Prostate gland (tissue), 2 donors: ENCODE measurements at regions not wholly inside any gene's neighbourhood (a gene's known extent, or its start where the extent isn't known, plus 50 kb on each side); places are given as distances from the start of the nearest gene placed in this dataset.

ENCODE experiments used
- DNase-seq: peaks from one replicate; pipeline ENCODE4 v3.0.0-alpha.2; 2019; ENCODE audit warnings: low spot score
- H3K27ac ChIP-seq, 2 donors: fragments of 200-600 bp; sonication (generic); 2 replicates each; pipeline ENCODE4 v1.5.1; 2017 to 2019
- H3K27me3 ChIP-seq: fragments of 200-600 bp; sonication (generic); replicated peaks from 2 replicates; pipeline ENCODE4 v1.5.1; 2019; ENCODE audit not compliant: insufficient read depth
- H3K36me3 ChIP-seq, 2 donors: fragments of 200-600 bp; sonication (generic); 1 replicate in 1 of 2; 2 replicates in 1 of 2; pipeline versions ENCODE4 v1.5.1 to v1.8.1; 2017 to 2019
- H3K4me1 ChIP-seq: fragments of 200-600 bp; sonication (generic); replicated peaks from 2 replicates; pipeline ENCODE4 v1.5.1; 2019
- H3K4me3 ChIP-seq, 2 donors: fragments of 200-600 bp; sonication (generic); 2 replicates each; pipeline ENCODE4 v1.5.1; 2017 to 2019
- H3K9me3 ChIP-seq: fragments of 200-600 bp; sonication (generic); 2 replicates; pipeline ENCODE4 v1.5.1; 2017
- POLR2A ChIP-seq: fragments of 450-650 bp; IDR thresholded peaks from one replicate; pipeline ENCODE4 v1.6.1; 2016; ENCODE audit warnings: antibody characterized with exemption, mild to moderate bottlenecking
- POLR2AphosphoS5 ChIP-seq: sonication (generic); formaldehyde crosslinking; IDR thresholded peaks from one replicate; pipeline ENCODE4 v1.6.1; 2017; ENCODE audit warnings: antibody characterized with exemption
- WGBS: methylation state at CpG from one replicate; pipeline ENCODE4 v1.1.5; 2018; 5-methylcytosine and 5-hydroxymethylcytosine counted together
- intact Hi-C: fragments of 100-400 bp; cut with DNase I; formaldehyde crosslinking; loops from one replicate; pipeline ENCODE4 v1.14.2; 2022
- TF ChIP-seq, protein P1 (sequence below), 4 experiments: fragments of 200-600 bp in 2 of 4; fragments of 450-650 bp in 2 of 4; sonication (generic) in 2 of 4; IDR thresholded peaks; 1 replicate in 3 of 4; 2 replicates in 1 of 4; pipeline ENCODE4 v1.5.1; 2016 to 2019; ENCODE audit warnings: antibody characterized with exemption in 4 of 4, mild to moderate bottlenecking in 2 of 4, moderate library complexity in 2 of 4

DNA sequence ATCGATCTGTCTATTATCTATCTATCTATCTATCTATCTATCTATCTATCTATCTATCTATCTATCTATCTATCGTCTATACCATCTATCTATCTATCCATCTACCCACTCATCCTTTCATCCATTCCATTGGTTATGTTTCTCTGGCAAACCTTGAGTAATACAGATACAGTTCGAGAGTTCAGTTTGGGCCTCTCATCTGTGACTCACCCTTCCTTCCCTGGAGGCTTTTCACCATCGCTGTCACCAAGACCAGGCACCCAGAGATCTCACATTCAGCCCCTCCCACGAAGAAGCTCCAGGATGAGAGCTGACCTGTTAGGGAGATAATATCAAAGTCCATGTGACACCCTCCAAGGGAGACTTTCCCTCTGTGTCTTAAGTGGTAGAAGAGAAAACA lies 164.1 kb upstream of the CELF4 start:
- 86% methylated on average over 5 of the region's 5 CpGs for WGBS
- Histone ChIP-seq H3K27ac (no peak overlapping the region), H3K36me3 (no peaks in the 10 kb centered on the region), H3K4me3 (no peak overlapping the region), H3K9me3 (no peaks in the 10 kb centered on the region), H3K27me3 (no peaks in the 10 kb centered on the region), H3K4me1 (no peaks in the 10 kb centered on the region)
- intact Hi-C loops: no loop called here
- no peak for TF ChIP-seq POLR2A
- no peak for DNase-seq

- no peaks in the 10 kb centered on the region for H3K9me3 ChIP-seq
- H3K27me3 ChIP-seq: no peaks in the 10 kb centered on the region
- DNase-seq: no peak
- no peak for TF ChIP-seq POLR2AphosphoS5
- TF ChIP-seq, protein P1, sequence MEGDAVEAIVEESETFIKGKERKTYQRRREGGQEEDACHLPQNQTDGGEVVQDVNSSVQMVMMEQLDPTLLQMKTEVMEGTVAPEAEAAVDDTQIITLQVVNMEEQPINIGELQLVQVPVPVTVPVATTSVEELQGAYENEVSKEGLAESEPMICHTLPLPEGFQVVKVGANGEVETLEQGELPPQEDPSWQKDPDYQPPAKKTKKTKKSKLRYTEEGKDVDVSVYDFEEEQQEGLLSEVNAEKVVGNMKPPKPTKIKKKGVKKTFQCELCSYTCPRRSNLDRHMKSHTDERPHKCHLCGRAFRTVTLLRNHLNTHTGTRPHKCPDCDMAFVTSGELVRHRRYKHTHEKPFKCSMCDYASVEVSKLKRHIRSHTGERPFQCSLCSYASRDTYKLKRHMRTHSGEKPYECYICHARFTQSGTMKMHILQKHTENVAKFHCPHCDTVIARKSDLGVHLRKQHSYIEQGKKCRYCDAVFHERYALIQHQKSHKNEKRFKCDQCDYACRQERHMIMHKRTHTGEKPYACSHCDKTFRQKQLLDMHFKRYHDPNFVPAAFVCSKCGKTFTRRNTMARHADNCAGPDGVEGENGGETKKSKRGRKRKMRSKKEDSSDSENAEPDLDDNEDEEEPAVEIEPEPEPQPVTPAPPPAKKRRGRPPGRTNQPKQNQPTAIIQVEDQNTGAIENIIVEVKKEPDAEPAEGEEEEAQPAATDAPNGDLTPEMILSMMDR (IDR thresholded peaks at IDR 0.05): no peak
- WGBS: 69% methylated on average over 4 of the region's 4 CpGs
- H3K4me1 ChIP-seq: no peaks in the 10 kb centered on the region
- no peak overlapping the region for H3K4me3 ChIP-seq
- intact Hi-C loops: no loop called here
- H3K27ac ChIP-seq: no peak overlapping the region
- no peaks in the 10 kb centered on the region for H3K36me3 ChIP-seq
These were observed 158.6 kb upstream of the CELF4 start for GRCh38 chr18:37724206-37724605.

DNA sequence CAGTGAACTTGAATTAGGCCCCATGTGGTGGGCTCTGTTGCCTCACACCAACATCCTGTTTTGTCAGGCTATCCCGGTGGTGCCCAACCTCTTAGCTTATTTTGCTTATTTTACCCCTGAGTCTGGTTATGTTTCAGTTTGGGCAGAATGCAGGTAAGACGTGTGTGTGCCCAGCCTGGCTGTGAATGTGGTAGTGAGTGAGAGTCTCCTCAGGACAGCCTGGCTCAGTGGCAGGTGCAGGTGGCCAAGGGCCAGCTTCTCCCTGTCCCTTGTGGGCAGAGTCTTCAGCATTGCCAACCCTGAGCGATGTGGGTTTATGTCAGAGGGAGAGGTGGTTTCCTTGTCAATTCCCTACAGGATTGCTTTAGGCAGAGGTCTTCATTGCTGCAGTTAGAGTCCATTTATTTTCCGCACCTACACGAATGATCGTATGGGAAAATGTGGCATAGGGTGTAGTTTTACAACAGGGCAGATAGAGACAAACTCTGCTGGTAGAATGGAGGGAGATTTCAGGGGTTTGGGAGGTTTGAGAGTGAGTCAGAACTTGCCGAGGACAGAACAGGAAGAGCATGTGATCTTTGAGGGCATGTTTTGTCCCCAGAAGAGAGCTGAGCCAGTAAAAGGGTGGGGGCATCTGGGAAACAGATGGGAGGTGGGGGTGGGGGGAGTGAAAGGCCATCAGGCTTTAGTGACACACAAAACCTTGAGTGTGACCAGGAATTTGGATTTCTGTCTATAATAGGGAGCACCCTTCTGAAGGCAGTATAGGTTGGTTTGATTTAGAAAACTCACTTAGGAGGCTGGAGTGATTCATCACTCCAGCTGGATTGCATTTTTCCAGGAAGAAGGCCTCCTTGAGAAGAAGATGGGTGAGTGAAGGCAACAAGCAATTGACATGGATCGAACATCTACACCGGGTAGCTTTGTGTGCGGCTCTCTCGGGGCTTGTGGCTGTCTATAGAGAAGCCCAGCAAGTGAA lies 156.2 kb upstream of the CELF4 start:
- TF ChIP-seq POLR2AphosphoS5: no peak
- TF ChIP-seq, protein P1 (IDR thresholded peaks at IDR 0.05): no peak
- no peak for TF ChIP-seq POLR2A
- DNase-seq: no peak
- no peaks in the 10 kb centered on the region for H3K4me1 ChIP-seq
- H3K4me3 ChIP-seq: no peak overlapping the region
- H3K27me3 ChIP-seq: no peaks in the 10 kb centered on the region
- no peak overlapping the region for H3K27ac ChIP-seq
- no peaks in the 10 kb centered on the region for H3K9me3 ChIP-seq
- intact Hi-C loops: no loop called here
- H3K36me3 ChIP-seq: no peaks in the 10 kb centered on the region
- WGBS: 83% methylated on average over 11 of the region's 11 CpGs

DNA sequence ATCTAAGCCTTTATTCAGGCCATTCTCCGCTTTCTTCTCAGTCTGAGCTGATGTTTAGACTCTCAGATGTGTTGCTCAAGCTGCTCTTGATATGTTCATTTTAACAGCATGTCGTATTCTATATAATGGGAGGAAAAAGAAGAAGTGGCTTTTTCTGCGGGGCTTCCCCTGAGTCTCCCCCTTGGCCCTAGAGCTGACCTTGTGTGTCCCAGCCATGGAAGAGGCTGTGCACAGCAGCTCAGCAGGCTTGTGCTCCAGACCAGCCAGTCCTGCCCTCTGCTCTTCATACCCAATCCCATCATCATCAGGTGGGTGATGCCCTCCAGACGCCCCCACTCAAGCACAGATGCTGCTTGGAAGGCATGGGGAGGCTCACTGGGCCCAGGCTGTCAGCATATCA lies 155.1 kb upstream of the CELF4 start:
- no peak for DNase-seq
- TF ChIP-seq POLR2AphosphoS5 (no peak), POLR2A (no peak)
- TF ChIP-seq, protein P1 (IDR thresholded peaks at IDR 0.05): no peak
- intact Hi-C loops: no loop called here
- WGBS: 78% methylated on average over 4 of the region's 4 CpGs
- Histone ChIP-seq H3K36me3 (no peaks in the 10 kb centered on the region), H3K27ac (no peak overlapping the region), H3K9me3 (no peaks in the 10 kb centered on the region), H3K4me1 (no peaks in the 10 kb centered on the region), H3K27me3 (no peaks in the 10 kb centered on the region), H3K4me3 (no peak overlapping the region)

DNA sequence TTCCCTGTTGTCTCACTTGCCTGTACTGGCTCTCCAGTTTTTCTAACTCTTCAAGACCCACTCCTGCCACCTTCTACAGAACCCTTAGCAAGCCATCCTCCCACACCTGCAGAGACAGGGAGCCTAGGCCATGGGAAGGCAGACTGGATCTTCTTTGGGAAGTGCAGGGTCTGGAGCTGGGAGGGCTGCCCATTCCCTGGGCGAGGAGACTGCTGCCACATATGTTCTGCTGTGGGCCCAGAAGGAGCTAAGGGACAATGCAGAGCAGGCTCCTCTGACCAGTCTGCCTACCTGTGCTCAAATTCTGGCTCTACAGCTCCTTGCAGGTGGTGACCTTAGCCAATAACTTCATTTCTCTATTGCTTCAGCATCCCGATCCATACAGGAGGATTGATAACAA lies 152.1 kb upstream of the CELF4 start:
- WGBS: 86% methylated on average over 2 of the region's 2 CpGs
- Histone ChIP-seq H3K36me3 (no peaks in the 10 kb centered on the region), H3K9me3 (no peaks in the 10 kb centered on the region), H3K27me3 (no peaks in the 10 kb centered on the region), H3K27ac (no peak overlapping the region), H3K4me3 (no peak overlapping the region), H3K4me1 (no peaks in the 10 kb centered on the region)
- no peak for DNase-seq
- intact Hi-C loops: no loop called here
- TF ChIP-seq POLR2AphosphoS5: no peak
- no peak for TF ChIP-seq POLR2A
- TF ChIP-seq, protein P1 (IDR thresholded peaks at IDR 0.05): no peak
